ENCODE measurements at regions not wholly inside any gene's neighbourhood (a gene's known extent, or its start where the extent isn't known, plus 50 kb on each side); places are given as distances from the start of the nearest gene placed in this dataset.

- no peak for DNase-seq (ENCODE audit: low read depth in 2 of 3, low spot score in 1 of 3)
These were observed 167.0 kb upstream of the E2F8 start for GRCh38 chr11:19407677-19408270.

GRCh38 chr11:19405966-19406365, 165.2 kb upstream of the E2F8 start:
- no peak for DNase-seq (ENCODE audit: low read depth in 2 of 3, low spot score in 1 of 3)

DNA sequence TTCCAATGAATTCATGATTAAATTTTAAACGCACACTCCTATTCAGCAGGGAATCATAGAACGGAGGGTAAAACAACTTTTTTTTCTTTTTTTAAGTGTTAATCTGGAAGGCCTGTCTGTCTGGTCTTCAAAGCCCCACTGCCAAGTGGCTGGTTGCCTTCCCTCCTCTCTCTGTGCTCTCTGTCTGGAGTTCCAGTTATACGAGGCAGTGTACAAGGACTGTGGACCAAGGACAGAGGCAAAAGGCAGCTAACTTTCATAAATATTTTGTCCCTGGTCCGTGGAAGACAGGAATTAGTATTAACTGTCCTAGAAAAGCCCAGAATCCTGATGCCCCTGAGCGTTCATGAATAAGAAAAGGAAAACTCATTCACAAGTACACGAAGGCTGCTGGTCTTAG, 164.0 kb upstream of the E2F8 start:
- no peak for DNase-seq (ENCODE audit: low read depth in 2 of 3, low spot score in 1 of 3)

- DNase-seq (ENCODE audit: low read depth in 2 of 3, low spot score in 1 of 3): no peak
These were observed 162.6 kb upstream of the E2F8 start for GRCh38 chr11:19403196-19403895.

DNA sequence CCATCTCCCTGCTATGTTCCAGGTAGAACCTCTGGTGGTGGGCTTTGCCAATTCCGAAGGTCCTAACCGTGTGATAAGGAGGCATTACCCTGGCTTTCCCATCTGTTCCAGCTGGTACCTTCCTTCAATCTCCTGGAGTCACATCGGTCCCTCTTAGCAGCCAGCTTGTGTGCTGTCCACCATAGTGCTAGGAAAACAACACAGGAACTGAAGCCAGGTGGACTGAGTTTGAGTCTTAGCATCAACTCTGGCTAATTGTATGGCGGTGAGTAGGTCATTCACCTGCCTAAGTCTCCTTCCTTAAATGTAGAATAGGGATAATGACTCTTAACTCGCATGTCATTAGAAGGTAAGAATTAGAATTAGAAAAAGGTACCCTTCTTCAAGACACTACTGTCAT, 159.6 kb upstream of the E2F8 start:
- DNase-seq (ENCODE audit: low read depth in 2 of 3, low spot score in 1 of 3): no peak

DNA sequence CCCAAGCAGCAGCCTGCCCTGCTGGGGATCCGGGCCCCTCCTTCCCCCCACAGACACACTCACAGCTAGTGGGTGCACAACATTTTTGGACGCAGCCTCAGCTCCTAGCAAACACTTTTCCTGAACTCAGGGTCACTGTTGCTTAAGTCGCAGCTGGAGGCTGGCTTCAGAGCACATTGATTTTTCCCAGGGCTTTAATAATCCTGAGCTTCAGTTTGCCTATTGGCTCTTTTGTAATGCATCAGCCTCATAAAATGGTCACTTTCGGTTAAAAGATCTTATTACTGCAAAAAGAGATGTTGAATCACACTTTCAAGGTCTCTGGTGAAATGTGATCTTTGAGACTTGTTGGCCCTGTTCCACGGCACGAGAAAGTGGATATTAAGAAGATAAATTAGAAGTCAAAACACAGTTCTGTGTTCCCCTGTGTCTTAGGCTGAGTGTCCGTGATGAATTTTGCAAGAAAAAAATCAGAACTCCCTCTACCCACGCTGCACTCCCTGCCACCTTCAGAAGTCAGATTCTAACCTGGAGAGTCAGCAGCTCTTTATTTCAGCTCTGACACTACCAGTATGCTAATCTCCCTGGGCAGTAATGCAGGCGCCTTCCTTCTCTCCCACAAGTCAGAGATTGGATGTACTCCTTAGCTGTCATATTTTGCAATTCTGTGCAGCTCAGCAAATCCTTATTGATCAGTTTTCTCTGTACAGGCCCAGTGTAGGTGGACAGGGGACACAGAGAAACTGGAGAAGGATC, 158.2 kb upstream of the E2F8 start:
- no peak for DNase-seq (ENCODE audit: low read depth in 2 of 3, low spot score in 1 of 3)

DNA sequence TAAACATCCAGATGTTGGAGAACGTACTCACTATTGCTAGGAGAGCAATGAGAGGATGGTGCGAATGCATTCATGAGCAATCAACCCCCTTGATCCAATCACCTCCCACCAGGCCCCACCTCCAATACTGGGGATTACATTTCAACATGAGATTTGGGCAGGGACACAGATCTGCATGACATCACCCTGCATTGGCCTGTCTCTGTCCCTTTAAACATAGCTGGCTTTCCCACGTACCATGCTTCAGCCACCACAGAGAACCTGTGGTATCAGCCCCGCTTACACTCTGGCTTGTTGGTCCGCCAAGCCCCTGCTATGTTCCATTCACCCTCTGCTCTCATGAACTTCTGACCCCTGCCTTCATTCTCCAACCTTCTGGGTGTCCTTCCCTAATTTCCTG, 157.5 kb upstream of the E2F8 start:
- no peak for DNase-seq (ENCODE audit: low read depth in 2 of 3, low spot score in 1 of 3)

DNA sequence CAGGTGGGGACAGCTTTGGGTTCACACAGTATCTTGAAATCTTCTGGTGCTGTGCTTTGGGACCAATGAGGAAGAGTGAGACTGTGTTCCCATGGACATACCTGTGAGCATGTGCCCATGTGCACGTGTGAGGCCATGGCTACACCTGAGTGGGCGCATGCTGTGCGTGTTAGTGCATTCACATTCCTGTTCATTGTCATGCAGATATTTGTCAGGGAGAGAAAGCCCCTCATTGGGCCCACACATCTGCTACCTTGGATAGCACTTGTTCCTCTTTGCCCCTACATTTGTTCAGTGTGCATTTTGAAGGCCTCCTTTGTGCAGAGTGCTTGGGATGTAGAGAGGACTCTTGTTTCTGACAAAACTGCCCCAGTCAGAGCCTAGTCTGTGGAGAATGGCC, 154.3 kb upstream of the E2F8 start:
- no peak for DNase-seq (ENCODE audit: low read depth in 2 of 3, low spot score in 1 of 3)

DNA sequence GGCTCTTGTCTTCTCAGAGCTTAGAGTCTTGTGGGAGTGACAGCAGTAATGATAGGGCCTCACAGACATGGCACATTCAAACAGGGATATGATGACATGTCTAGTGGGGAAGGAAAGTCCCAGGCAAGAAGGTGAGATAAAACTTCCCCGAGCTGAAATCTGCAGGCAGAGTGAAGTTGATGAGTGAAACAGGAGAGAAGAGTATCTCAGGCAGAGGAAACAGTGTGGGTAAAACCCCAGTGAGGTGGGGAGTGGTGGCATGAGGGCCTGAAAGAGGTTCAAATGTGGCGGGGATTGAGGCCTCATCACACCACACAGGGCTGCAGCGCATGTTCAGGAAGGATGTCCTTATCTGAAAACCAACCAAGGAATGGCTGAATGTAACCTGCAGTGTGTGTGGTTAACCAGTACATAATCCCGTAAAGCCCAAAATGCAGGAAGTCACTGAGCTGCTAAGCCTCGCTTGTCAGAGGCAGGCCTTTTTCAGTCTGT, 153.8 kb upstream of the E2F8 start:
- peak in 1 of 3 donors; percentile 0 for DNase-seq (ENCODE audit: low read depth in 2 of 3, low spot score in 1 of 3)

GRCh38 chr11:19393941-19394340, 153.2 kb upstream of the E2F8 start:
- DNase-seq (ENCODE audit: low read depth in 2 of 3, low spot score in 1 of 3): no peak

DNA sequence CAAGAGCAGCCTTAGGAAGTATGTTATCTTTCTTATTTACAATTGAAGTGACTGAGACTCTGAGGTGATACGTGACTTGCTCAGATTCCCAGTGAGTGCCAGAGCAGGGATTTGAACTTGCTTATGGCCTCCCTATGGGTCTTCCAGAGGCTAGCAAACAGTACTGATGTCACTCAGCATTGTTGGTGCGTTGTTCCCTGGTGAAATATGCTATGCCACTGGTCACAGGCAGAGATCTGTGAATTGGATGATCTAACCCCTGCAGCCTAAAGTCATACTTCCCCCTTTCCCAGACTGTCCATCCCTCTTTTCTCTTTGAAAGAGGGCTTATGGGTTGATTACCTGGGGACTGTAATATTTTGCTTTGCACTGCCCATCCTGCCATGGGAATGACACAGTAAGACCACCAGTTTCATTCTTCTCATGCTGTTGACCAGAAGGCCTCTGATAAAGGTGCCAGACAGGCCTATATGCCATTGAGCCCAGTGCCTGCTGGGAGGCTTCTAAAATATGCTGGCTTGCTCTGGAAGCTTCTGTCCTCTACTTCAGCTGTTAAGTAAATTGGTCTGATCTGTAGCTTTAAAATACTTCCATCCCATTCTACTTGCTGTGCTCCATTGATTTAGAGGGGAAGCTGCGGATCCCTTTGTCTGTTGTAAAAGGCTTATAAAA, 152.2 kb upstream of the E2F8 start:
- no peak for DNase-seq (ENCODE audit: low read depth in 2 of 3, low spot score in 1 of 3)

DNA sequence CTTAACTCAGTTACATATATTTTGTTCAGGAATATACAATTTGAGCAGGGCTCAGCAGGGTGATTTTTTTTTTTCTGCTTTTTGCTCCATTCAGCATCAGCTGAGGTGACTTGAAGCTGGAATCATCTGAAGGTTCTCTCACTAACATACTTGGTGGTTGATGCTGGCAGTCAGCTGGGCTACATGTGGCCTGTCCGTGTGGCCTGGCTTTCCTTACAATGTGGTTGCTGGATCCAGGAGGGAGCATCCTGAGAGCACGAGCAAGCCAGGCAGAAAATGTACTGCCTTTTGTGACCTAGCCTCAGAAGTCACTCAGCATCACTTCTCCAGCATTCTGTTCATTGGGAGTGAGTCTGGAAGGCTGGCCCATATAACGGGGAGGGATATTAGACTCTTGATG, 151.6 kb upstream of the E2F8 start:
- no peak for DNase-seq (ENCODE audit: low read depth in 2 of 3, low spot score in 1 of 3)

GRCh38 chr11:19391652-19392051, 150.9 kb upstream of the E2F8 start:
- DNase-seq (ENCODE audit: low read depth in 2 of 3, low spot score in 1 of 3): no peak

- DNase-seq (ENCODE audit: low read depth in 2 of 3, low spot score in 1 of 3): no peak
These were observed 150.3 kb upstream of the E2F8 start for GRCh38 chr11:19391026-19391425.

DNA sequence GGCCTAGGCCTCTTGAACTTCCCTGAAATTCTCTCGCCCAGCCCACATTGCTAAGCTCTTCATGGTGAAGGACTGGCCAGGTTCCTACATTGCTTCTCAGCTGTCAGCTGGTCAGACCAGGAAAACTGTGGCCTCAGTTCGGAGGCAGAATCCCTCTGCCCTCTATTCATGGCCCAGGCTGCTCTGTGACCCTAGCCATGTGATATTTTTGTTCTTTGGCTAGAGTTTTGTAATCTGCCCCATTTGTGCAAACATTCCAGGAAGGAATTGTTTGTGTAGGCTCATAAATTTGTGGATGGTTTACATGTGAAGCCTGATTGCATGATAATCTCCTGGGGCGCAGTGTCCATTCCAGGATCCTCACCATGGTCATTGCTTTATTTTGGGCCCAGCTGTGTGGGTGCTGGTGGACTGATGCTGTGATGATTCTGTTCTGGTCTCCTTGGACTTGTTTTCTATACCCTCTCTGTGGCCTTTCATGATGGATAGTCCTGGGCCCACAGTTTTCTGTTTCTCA, 149.1 kb upstream of the E2F8 start:
- DNase-seq (ENCODE audit: low read depth in 2 of 3, low spot score in 1 of 3): no peak

- DNase-seq (ENCODE audit: low read depth in 2 of 3, low spot score in 1 of 3): no peak
These were observed 141.4 kb upstream of the E2F8 start for GRCh38 chr11:19382131-19382611.

- no peak for DNase-seq (ENCODE audit: low read depth in 2 of 3, low spot score in 1 of 3)
These were observed 139.6 kb upstream of the E2F8 start for GRCh38 chr11:19380375-19380774.

- no peak for DNase-seq (ENCODE audit: low read depth in 2 of 3, low spot score in 1 of 3)
These were observed 138.7 kb upstream of the E2F8 start for GRCh38 chr11:19379465-19379864.

GRCh38 chr11:19378814-19379213, 138.1 kb upstream of the E2F8 start:
- no peak for DNase-seq (ENCODE audit: low read depth in 2 of 3, low spot score in 1 of 3)

DNA sequence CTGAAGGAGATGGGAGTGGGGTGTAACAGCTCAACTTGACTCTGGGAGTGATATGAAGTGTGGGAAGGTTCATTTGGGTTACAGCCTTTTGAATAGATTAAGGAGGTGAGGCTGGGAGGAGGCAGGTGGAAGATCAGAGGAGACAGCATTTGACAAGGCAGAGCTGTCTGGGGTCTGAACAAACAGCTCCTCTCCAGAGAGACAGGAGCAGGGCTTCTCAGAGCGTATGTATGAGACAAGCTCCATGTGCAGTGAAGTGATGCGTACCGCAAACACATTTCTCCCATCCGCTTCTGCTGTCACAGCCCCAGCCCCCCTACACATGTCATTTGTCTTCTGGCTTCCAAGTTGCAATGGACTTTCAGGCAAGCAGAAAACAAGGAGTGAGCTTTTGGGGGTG, 137.1 kb upstream of the E2F8 start:
- DNase-seq (ENCODE audit: low read depth in 2 of 3, low spot score in 1 of 3): no peak

- no peak for DNase-seq (ENCODE audit: low read depth in 2 of 3, low spot score in 1 of 3)
These were observed 134.7 kb upstream of the E2F8 start for GRCh38 chr11:19375440-19375839.

Measured in stimulated activated CD4-positive, alpha-beta T cell treated with anti-CD3 and anti-CD28 coated beads, Interleukin-12 subunit alpha, Interleukin-12 subunit beta, amount 100 ng/mL, for 48 hours (primary cell).